ENCODE measurements at regions not wholly inside any gene's neighbourhood (a gene's known extent, or its start where the extent isn't known, plus 50 kb on each side); places are given as distances from the start of the nearest gene placed in this dataset.

GRCh38 chr10:129410688-129411392 lies 56.2 kb upstream of the MGMT start:
- Histone ChIP-seq H3K79me2 (ENCODE audit: low read length) (no peaks in the 10 kb centered on the region), H3K27me3 (ENCODE audit: low read depth, low read length) (no peaks in the 10 kb centered on the region), H3K4me1 (ENCODE audit: low read length) (no peaks in the 10 kb centered on the region), H3K4me3 (ENCODE audit: low read length) (no peak overlapping the region), H3K9me3 (ENCODE audit: insufficient read depth, low read length) (no peaks in the 10 kb centered on the region), H3K36me3 (replicated peaks; ENCODE audit: low read depth, low read length) (no peaks in the 10 kb centered on the region), H3K4me2 (ENCODE audit: low read length) (no peak overlapping the region), H4K20me1 (ENCODE audit: insufficient read depth, low read length) (no peaks in the 10 kb centered on the region), H3K9ac (ENCODE audit: low read length) (no peak overlapping the region), H3K27ac (ENCODE audit: low read length) (no peak overlapping the region), H2AFZ (ENCODE audit: low read depth, low read length) (no peak overlapping the region)
- TF ChIP-seq CTCF (IDR thresholded peaks at IDR 0.05; ENCODE audit: low read depth, low read length) (no peak), EZH2phosphoT487 (IDR thresholded peaks at IDR 0.05; ENCODE audit: low read depth) (no peak)

- Histone ChIP-seq H3K9me3 (ENCODE audit: insufficient read depth, low read length) (no peaks in the 10 kb centered on the region), H3K4me3 (ENCODE audit: low read length) (no peak overlapping the region), H4K20me1 (ENCODE audit: insufficient read depth, low read length) (no peaks in the 10 kb centered on the region), H3K79me2 (ENCODE audit: low read length) (no peaks in the 10 kb centered on the region), H3K4me1 (ENCODE audit: low read length) (no peaks in the 10 kb centered on the region), H3K9ac (ENCODE audit: low read length) (no peak overlapping the region), H3K36me3 (replicated peaks; ENCODE audit: low read depth, low read length) (no peaks in the 10 kb centered on the region), H3K4me2 (ENCODE audit: low read length) (no peak overlapping the region), H3K27ac (ENCODE audit: low read length) (no peak overlapping the region), H2AFZ (ENCODE audit: low read depth, low read length) (no peak overlapping the region), H3K27me3 (ENCODE audit: low read depth, low read length) (no peaks in the 10 kb centered on the region)
- TF ChIP-seq CTCF (IDR thresholded peaks at IDR 0.05; ENCODE audit: low read depth, low read length): no peak
Measured at GRCh38 chr10:129411393-129411705, 55.7 kb upstream of the MGMT start.

GRCh38 chr10:129411772-129412171 lies 55.3 kb upstream of the MGMT start:
- H3K4me3 ChIP-seq (ENCODE audit: low read length): no peak overlapping the region
- H3K27me3 ChIP-seq (ENCODE audit: low read depth, low read length): no peaks in the 10 kb centered on the region
- no peak overlapping the region for H3K9ac ChIP-seq (ENCODE audit: low read length)
- H3K36me3 ChIP-seq (replicated peaks; ENCODE audit: low read depth, low read length): no peaks in the 10 kb centered on the region
- no peak overlapping the region for H3K4me2 ChIP-seq (ENCODE audit: low read length)
- no peaks in the 10 kb centered on the region for H4K20me1 ChIP-seq (ENCODE audit: insufficient read depth, low read length)
- H3K27ac ChIP-seq (ENCODE audit: low read length): no peak overlapping the region
- TF ChIP-seq CTCF (IDR thresholded peaks at IDR 0.05; ENCODE audit: low read depth, low read length): no peak
- TF ChIP-seq EZH2phosphoT487 (IDR thresholded peaks at IDR 0.05; ENCODE audit: low read depth): no peak
- no peaks in the 10 kb centered on the region for H3K79me2 ChIP-seq (ENCODE audit: low read length)
- H2AFZ ChIP-seq (ENCODE audit: low read depth, low read length): no peak overlapping the region
- no peaks in the 10 kb centered on the region for H3K9me3 ChIP-seq (ENCODE audit: insufficient read depth, low read length)
- no peaks in the 10 kb centered on the region for H3K4me1 ChIP-seq (ENCODE audit: low read length)

- H3K4me2 ChIP-seq (ENCODE audit: low read length): no peak overlapping the region
- H2AFZ ChIP-seq (ENCODE audit: low read depth, low read length): no peak overlapping the region
- TF ChIP-seq CTCF (IDR thresholded peaks at IDR 0.05; ENCODE audit: low read depth, low read length): no peak
- TF ChIP-seq EZH2phosphoT487 (IDR thresholded peaks at IDR 0.05; ENCODE audit: low read depth): no peak
- no peak overlapping the region for H3K9ac ChIP-seq (ENCODE audit: low read length)
- H3K27me3 ChIP-seq (ENCODE audit: low read depth, low read length): no peaks in the 10 kb centered on the region
- H3K27ac ChIP-seq (ENCODE audit: low read length): no peak overlapping the region
- no peaks in the 10 kb centered on the region for H3K36me3 ChIP-seq (replicated peaks; ENCODE audit: low read depth, low read length)
- no peaks in the 10 kb centered on the region for H3K79me2 ChIP-seq (ENCODE audit: low read length)
- no peaks in the 10 kb centered on the region for H3K4me1 ChIP-seq (ENCODE audit: low read length)
- H3K4me3 ChIP-seq (ENCODE audit: low read length): no peak overlapping the region
- no peaks in the 10 kb centered on the region for H4K20me1 ChIP-seq (ENCODE audit: insufficient read depth, low read length)
- H3K9me3 ChIP-seq (ENCODE audit: insufficient read depth, low read length): no peaks in the 10 kb centered on the region
Measured at GRCh38 chr10:129413024-129413423, 54.0 kb upstream of the MGMT start.

Data from OCI-LY3 (cell line).